H1 (cell line): ENCODE measurements at regions not wholly inside any gene's neighbourhood (a gene's known extent, or its start where the extent isn't known, plus 50 kb on each side); places are given as distances from the start of the nearest gene placed in this dataset.

ENCODE experiments used
- CTCF ChIA-PET: fragments of 300-600 bp; sonication (Branson Sonifier 250); formaldehyde crosslinking; loops from one replicate; lab custom pipeline; 2021; ENCODE audit not compliant: partially characterized antibody; lab: Charles Lee
- POLR2A ChIA-PET: fragments of 300-600 bp; sonication (Branson Sonifier 250); formaldehyde crosslinking; loops from one replicate; lab custom pipeline; 2021; ENCODE audit warnings: inconsistent platforms; ENCODE audit not compliant: partially characterized antibody; lab: Charles Lee
- DNase-seq, 2 experiments: peaks; one replicate each; pipeline versions ENCODE4 v3.0.0 to v3.0.0-alpha.2; 2010 to 2022; ENCODE audit warnings: low spot score in 2 of 2, low read depth in 1 of 2, mixed read lengths in 1 of 2
- FAIRE-seq: peaks from 2 replicates; lab custom pipeline; 2011; peaks lifted over from hg19 to GRCh38; lab: Jason Lieb, UNC
- H2AFZ ChIP-seq: 2 replicates; pipeline ENCODE4 v1.8.1; 2012; ENCODE audit warnings: low read length, inconsistent platforms
- H2AK5ac ChIP-seq: 2 replicates; pipeline ENCODE4 v1.6.1; 2013; ENCODE audit warnings: low read depth, low read length
- H2BK120ac ChIP-seq: replicated peaks from 2 replicates; pipeline ENCODE3; 2013; ENCODE audit warnings: low read depth, low read length, inconsistent platforms
- H2BK12ac ChIP-seq: 2 replicates; pipeline ENCODE4 v1.6.1; 2013; ENCODE audit warnings: low read depth, low read length
- H2BK15ac ChIP-seq: 2 replicates; pipeline ENCODE4 v1.6.1; 2013; ENCODE audit warnings: low read length
- H2BK20ac ChIP-seq: 2 replicates; pipeline ENCODE4 v1.6.1; 2013; ENCODE audit warnings: low read length
- H2BK5ac ChIP-seq: 2 replicates; pipeline ENCODE4 v1.6.1; 2013; ENCODE audit warnings: low read depth, low read length
- H3K14ac ChIP-seq: 2 replicates; pipeline ENCODE4 v1.6.1; 2013; ENCODE audit warnings: inconsistent platforms; ENCODE audit not compliant: insufficient read length
- H3K18ac ChIP-seq: 2 replicates; pipeline ENCODE4 v1.6.1; 2013; ENCODE audit warnings: low read length; ENCODE audit errors: extremely low read depth
- H3K23ac ChIP-seq: 2 replicates; pipeline ENCODE4 v1.6.1; 2013; ENCODE audit warnings: inconsistent platforms; ENCODE audit not compliant: insufficient read length
- H3K23me2 ChIP-seq: 2 replicates; pipeline ENCODE4 v1.6.1; 2013; ENCODE audit warnings: low read depth, low read length
- H3K27ac ChIP-seq: 2 replicates; pipeline ENCODE4 v1.6.1; 2011; ENCODE audit warnings: low read depth, low read length, inconsistent platforms
- H3K27me3 ChIP-seq, 4 experiments: replicated peaks in 1 of 4; 1 replicate in 1 of 4; 2 replicates in 3 of 4; pipeline versions ENCODE4 v1.6.1 to v1.8.1; 2011 to 2013; ENCODE audit warnings: low read length in 3 of 4, mild to moderate bottlenecking in 3 of 4, inconsistent platforms in 2 of 4, mixed read lengths in 2 of 4, moderate library complexity in 1 of 4; ENCODE audit not compliant: control insufficient read depth in 3 of 4, insufficient read depth in 3 of 4; ENCODE audit errors: extremely low read depth in 1 of 4
- H3K36me3 ChIP-seq, 4 experiments: 2 replicates each; pipeline versions ENCODE4 v1.6.1 to v1.8.1; 2011 to 2013; ENCODE audit warnings: mild to moderate bottlenecking in 4 of 4, low read length in 3 of 4, moderate library complexity in 2 of 4, control low read depth in 1 of 4, inconsistent platforms in 1 of 4; ENCODE audit not compliant: insufficient read depth in 4 of 4, control insufficient read depth in 2 of 4
- H3K4ac ChIP-seq: replicated peaks from 2 replicates; pipeline ENCODE3; 2013; ENCODE audit warnings: low read length, low read depth, mixed read lengths, inconsistent platforms; ENCODE audit not compliant: insufficient read length
- H3K4me1 ChIP-seq, 4 experiments: replicated peaks in 1 of 4; 1 replicate in 1 of 4; 2 replicates in 3 of 4; pipeline versions ENCODE4 v1.6.1 to v1.8.1; 2011 to 2013; ENCODE audit warnings: low read length in 3 of 4, inconsistent platforms in 2 of 4, mixed read lengths in 1 of 4; ENCODE audit not compliant: insufficient read depth in 4 of 4, control insufficient read depth in 3 of 4
- H3K4me2 ChIP-seq, 2 experiments: 2 replicates each; pipeline versions ENCODE4 v1.6.1 to v1.8.1; 2011 to 2013; ENCODE audit warnings: low read depth in 2 of 2, low read length in 2 of 2, control low read depth in 1 of 2, inconsistent platforms in 1 of 2, mild to moderate bottlenecking in 1 of 2; ENCODE audit not compliant: insufficient read depth in 1 of 2
- H3K4me3 ChIP-seq, 4 experiments: fragments of 200-600, 300-600 bp in 1 of 4; sonication (generic), shearing (Covaris generic), sonication (Bioruptor Twin) in 1 of 4; 2 replicates each; pipeline versions ENCODE4 v1.5.1 to v1.8.1; 2011 to 2016; ENCODE audit warnings: low read length in 4 of 4, low read depth in 3 of 4, control low read depth in 2 of 4, inconsistent platforms in 2 of 4, mild to moderate bottlenecking in 2 of 4, mixed read lengths in 1 of 4, moderate library complexity in 1 of 4; ENCODE audit not compliant: insufficient read depth in 2 of 4; ENCODE audit errors: extremely low read depth in 1 of 4
- H3K56ac ChIP-seq: replicated peaks from 2 replicates; pipeline ENCODE3; 2013; ENCODE audit warnings: low read depth, mild to moderate bottlenecking, mixed read lengths, low read length, inconsistent platforms; ENCODE audit not compliant: insufficient read length
- H3K79me1 ChIP-seq: 2 replicates; pipeline ENCODE4 v1.6.1; 2013; ENCODE audit warnings: low read depth, low read length, control low read depth
- H3K79me2 ChIP-seq, 2 experiments: 2 replicates each; pipeline versions ENCODE4 v1.6.1 to v1.8.1; 2012 to 2013; ENCODE audit warnings: low read length in 2 of 2, mild to moderate bottlenecking in 2 of 2, inconsistent platforms in 1 of 2; ENCODE audit not compliant: insufficient read depth in 2 of 2, control insufficient read depth in 1 of 2
- H3K9ac ChIP-seq, 4 experiments: replicated peaks in 1 of 4; 1 replicate in 1 of 4; 2 replicates in 3 of 4; pipeline versions ENCODE4 v1.6.1 to v1.8.1; 2011 to 2013; ENCODE audit warnings: low read depth in 3 of 4, low read length in 3 of 4, control low read depth in 2 of 4, mild to moderate bottlenecking in 2 of 4, moderate library complexity in 2 of 4, inconsistent platforms in 1 of 4; ENCODE audit errors: extremely low read depth in 1 of 4
- H3K9me3 ChIP-seq, 2 experiments: 2 replicates each; pipeline versions ENCODE4 v1.6.1 to v1.8.1; 2012 to 2013; ENCODE audit warnings: mild to moderate bottlenecking in 2 of 2, moderate library complexity in 2 of 2, control low read depth in 1 of 2, inconsistent platforms in 1 of 2, low read depth in 1 of 2, low read length in 1 of 2, mixed read lengths in 1 of 2; ENCODE audit not compliant: insufficient read depth in 2 of 2
- H4K20me1 ChIP-seq, 2 experiments: replicated peaks in 1 of 2; 2 replicates each; pipeline versions ENCODE3 to v1.8.1; 2011 to 2013; ENCODE audit warnings: inconsistent platforms in 2 of 2, low read length in 2 of 2, mild to moderate bottlenecking in 1 of 2; ENCODE audit not compliant: insufficient read depth in 2 of 2, control insufficient read depth in 1 of 2
- H4K5ac ChIP-seq: 2 replicates; pipeline ENCODE4 v1.6.1; 2013; ENCODE audit warnings: low read length, low read depth, mixed read lengths, inconsistent platforms; ENCODE audit not compliant: insufficient read length
- H4K8ac ChIP-seq: 2 replicates; pipeline ENCODE4 v1.8.0; 2013; ENCODE audit warnings: mild to moderate bottlenecking, moderate library complexity, low read length, inconsistent platforms; ENCODE audit not compliant: insufficient read depth; ENCODE audit errors: extremely low read depth
- H4K91ac ChIP-seq: replicated peaks from 2 replicates; pipeline ENCODE3; 2013; ENCODE audit warnings: low read length, mixed read lengths, inconsistent platforms; ENCODE audit not compliant: insufficient read length
- BACH1 ChIP-seq: IDR thresholded peaks from 2 replicates; pipeline ENCODE4 v1.6.1; 2012; ENCODE audit warnings: low read length, improper control_type of control experiment
- CBX5 ChIP-seq: fragments of 300-800, 300-1000 bp; sonication (generic); IDR thresholded peaks from 2 replicates; pipeline ENCODE4 v1.7.1; 2016; ENCODE audit warnings: antibody characterized with exemption, low read length, low read depth
- CBX8 ChIP-seq: fragments of 300-800, 300-1000 bp; sonication (generic); IDR thresholded peaks from 2 replicates; pipeline ENCODE4 v1.7.1; 2016; ENCODE audit warnings: low read depth, low read length, borderline replicate concordance
- CHD2 ChIP-seq: IDR thresholded peaks from 2 replicates; pipeline ENCODE4 v1.6.1; 2012; ENCODE audit warnings: low read length, improper control_type of control experiment
- CREB1 ChIP-seq: IDR thresholded peaks from 2 replicates; pipeline ENCODE4 v1.6.1; 2012; ENCODE audit warnings: inconsistent platforms
- KDM1A ChIP-seq: fragments of 200-600, 300-600 bp; sonication (generic); IDR thresholded peaks from 2 replicates; pipeline ENCODE4 v1.7.1; 2016; ENCODE audit warnings: mild to moderate bottlenecking, low read length, borderline replicate concordance
- KDM4A ChIP-seq: IDR thresholded peaks from one replicate; pipeline ENCODE4 v1.7.1; 2012; ENCODE audit warnings: low read depth, mild to moderate bottlenecking, moderate library complexity, low read length, inconsistent platforms; ENCODE audit not compliant: severe bottlenecking
- MAFK ChIP-seq: IDR thresholded peaks from 2 replicates; pipeline ENCODE4 v1.6.1; 2012; ENCODE audit warnings: low read depth, mild to moderate bottlenecking, improper control_type of control experiment, low read length
- NANOG ChIP-seq: IDR thresholded peaks from 2 replicates; pipeline ENCODE4 v1.6.1; 2011; ENCODE audit warnings: low read length, low read depth, mild to moderate bottlenecking, inconsistent platforms; ENCODE audit not compliant: insufficient read depth, poor library complexity, severe bottlenecking
- SP4 ChIP-seq: IDR thresholded peaks from 2 replicates; pipeline ENCODE4 v1.6.1; 2012; ENCODE audit warnings: low read length, inconsistent platforms
- TAF1 ChIP-seq: IDR thresholded peaks from 2 replicates; pipeline ENCODE4 v1.6.1; 2011; ENCODE audit warnings: mild to moderate bottlenecking, low read depth, low read length

GRCh38 chr17:53137869-53138268 is 684.9 kb upstream of the KIF2B start:
- Histone ChIP-seq H3K4me3 (no peak overlapping the region), H4K8ac (no peak overlapping the region), H2AK5ac (no peak overlapping the region), H3K23ac (no peak overlapping the region), H3K4me2 (no peak overlapping the region), H2BK5ac (no peak overlapping the region), H2BK15ac (no peak overlapping the region), H2AFZ (no peak overlapping the region), H3K14ac (no peak overlapping the region), H2BK20ac (no peak overlapping the region), H2BK120ac (no peak overlapping the region), H2BK12ac (no peak overlapping the region), H3K27me3 (no peaks in the 10 kb centered on the region), H3K79me1 (no peaks in the 10 kb centered on the region), H3K56ac (no peak overlapping the region), H3K18ac (no peak overlapping the region), H3K36me3 (no peaks in the 10 kb centered on the region), H4K5ac (no peak overlapping the region), H4K20me1 (no peaks in the 10 kb centered on the region), H3K27ac (no peak overlapping the region), H3K79me2 (no peaks in the 10 kb centered on the region), H3K9ac (no peak overlapping the region), H3K23me2 (no peaks in the 10 kb centered on the region), H4K91ac (no peak overlapping the region), H3K4ac (no peak overlapping the region), H3K9me3 (no peaks in the 10 kb centered on the region), H3K4me1 (peaks cover 0 to 3% (median under 1%) of the 10 kb centered on the region in 4 experiments; a peak in 3 of 7 replicates)
- ChIA-PET CTCF (no interaction called here), POLR2A (no interaction called here)
- DNase-seq (no peak), FAIRE-seq (no peak)
- TF ChIP-seq SP4: no peak
- no peak for TF ChIP-seq CHD2
- TF ChIP-seq BACH1: no peak
- TF ChIP-seq NANOG: no peak
- no peak for TF ChIP-seq KDM1A
- no peak for TF ChIP-seq CBX5
- TF ChIP-seq KDM4A: no peak
- no peak for TF ChIP-seq CREB1
- no peak for TF ChIP-seq MAFK
- TF ChIP-seq CBX8: no peak
- no peak for TF ChIP-seq TAF1
